ENCODE measurements at regions not wholly inside any gene's neighbourhood (a gene's known extent, or its start where the extent isn't known, plus 50 kb on each side); places are given as distances from the start of the nearest gene placed in this dataset.

DNA sequence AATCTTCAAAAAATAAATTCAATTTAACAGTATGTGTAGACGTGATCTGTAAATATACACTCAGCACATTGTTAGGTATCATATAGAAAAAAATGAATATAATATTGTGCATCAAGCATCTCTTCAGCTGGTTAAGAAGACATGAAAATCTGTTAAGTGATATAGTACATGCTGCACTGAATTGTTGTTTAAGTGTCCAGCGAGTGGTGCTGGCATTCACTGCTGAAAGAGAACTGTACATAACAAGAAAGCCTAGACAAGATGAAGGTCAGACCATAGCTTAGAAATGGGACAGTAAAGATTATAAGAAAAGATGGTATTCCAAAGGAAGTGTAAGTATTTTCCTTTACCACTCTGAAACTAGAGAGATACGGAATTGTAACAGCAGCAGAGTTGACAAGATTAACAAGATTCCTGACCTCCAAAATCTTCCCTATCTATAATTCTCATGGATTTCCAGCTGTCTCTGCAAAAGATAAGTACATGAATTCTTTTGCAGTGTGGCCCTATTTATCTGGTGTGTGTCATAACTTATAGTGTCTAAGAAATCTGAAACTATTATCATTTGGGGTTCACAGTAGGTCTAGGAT, 198.6 kb downstream of the FLRT2 start:
- no peaks in the 10 kb centered on the region for H3K36me3 ChIP-seq (ENCODE audit: insufficient read depth)
- peaks cover 6% of the 10 kb centered on the region; the same call in 1 of the 2 replicates for H3K4me1 ChIP-seq (ENCODE audit: insufficient read depth)
- H3F3A ChIP-seq (replicated peaks; ENCODE audit: low read depth), result no peaks in the 10 kb centered on the region
- Mint-ChIP-seq H3K27ac (no peak overlapping the region), H3K4me1 (peaks cover 15% of the 10 kb centered on the region; the same call in 2 of the 3 replicates), H3K9me3 (no peaks in the 10 kb centered on the region), H3K4me3 (no peak overlapping the region), H3K36me3 (ENCODE audit: low read depth) (no peaks in the 10 kb centered on the region), H3K27me3 (ENCODE audit: insufficient read depth, low read depth, poor library complexity) (peaks cover 2% of the 10 kb centered on the region)
- H2AFZ ChIP-seq, result no peak overlapping the region
- ATAC-seq, result no peak
- no peaks in the 10 kb centered on the region for H3K79me2 ChIP-seq (replicated peaks; ENCODE audit: insufficient read depth)
- no peak overlapping the region for H3K4me2 ChIP-seq
- TF ChIP-seq POLR2AphosphoS5 (IDR thresholded peaks at IDR 0.05; ENCODE audit: low read depth) (no peak), ZNF114 (CRISPR knock-in tag; IDR thresholded peaks at IDR 0.05) (no peak), JUNB (IDR thresholded peaks at IDR 0.05; ENCODE audit: unreplicated experiment) (no peak), EZH2 (IDR thresholded peaks at IDR 0.05; ENCODE audit: low read depth, unreplicated experiment) (no peak), NANOG (IDR thresholded peaks at IDR 0.05; ENCODE audit: borderline replicate concordance) (no peak), CREB1 (CRISPR knock-in tag; IDR thresholded peaks at IDR 0.05; ENCODE audit: low read depth) (no peak), EZH2phosphoT487 (IDR thresholded peaks at IDR 0.05; ENCODE audit: unreplicated experiment) (no peak), STAT1 (IDR thresholded peaks at IDR 0.05; ENCODE audit: unreplicated experiment) (no peak), ZNF331 (CRISPR knock-in tag; IDR thresholded peaks at IDR 0.05; ENCODE audit: low read depth) (no peak)
- TF ChIP-seq, protein P1, sequence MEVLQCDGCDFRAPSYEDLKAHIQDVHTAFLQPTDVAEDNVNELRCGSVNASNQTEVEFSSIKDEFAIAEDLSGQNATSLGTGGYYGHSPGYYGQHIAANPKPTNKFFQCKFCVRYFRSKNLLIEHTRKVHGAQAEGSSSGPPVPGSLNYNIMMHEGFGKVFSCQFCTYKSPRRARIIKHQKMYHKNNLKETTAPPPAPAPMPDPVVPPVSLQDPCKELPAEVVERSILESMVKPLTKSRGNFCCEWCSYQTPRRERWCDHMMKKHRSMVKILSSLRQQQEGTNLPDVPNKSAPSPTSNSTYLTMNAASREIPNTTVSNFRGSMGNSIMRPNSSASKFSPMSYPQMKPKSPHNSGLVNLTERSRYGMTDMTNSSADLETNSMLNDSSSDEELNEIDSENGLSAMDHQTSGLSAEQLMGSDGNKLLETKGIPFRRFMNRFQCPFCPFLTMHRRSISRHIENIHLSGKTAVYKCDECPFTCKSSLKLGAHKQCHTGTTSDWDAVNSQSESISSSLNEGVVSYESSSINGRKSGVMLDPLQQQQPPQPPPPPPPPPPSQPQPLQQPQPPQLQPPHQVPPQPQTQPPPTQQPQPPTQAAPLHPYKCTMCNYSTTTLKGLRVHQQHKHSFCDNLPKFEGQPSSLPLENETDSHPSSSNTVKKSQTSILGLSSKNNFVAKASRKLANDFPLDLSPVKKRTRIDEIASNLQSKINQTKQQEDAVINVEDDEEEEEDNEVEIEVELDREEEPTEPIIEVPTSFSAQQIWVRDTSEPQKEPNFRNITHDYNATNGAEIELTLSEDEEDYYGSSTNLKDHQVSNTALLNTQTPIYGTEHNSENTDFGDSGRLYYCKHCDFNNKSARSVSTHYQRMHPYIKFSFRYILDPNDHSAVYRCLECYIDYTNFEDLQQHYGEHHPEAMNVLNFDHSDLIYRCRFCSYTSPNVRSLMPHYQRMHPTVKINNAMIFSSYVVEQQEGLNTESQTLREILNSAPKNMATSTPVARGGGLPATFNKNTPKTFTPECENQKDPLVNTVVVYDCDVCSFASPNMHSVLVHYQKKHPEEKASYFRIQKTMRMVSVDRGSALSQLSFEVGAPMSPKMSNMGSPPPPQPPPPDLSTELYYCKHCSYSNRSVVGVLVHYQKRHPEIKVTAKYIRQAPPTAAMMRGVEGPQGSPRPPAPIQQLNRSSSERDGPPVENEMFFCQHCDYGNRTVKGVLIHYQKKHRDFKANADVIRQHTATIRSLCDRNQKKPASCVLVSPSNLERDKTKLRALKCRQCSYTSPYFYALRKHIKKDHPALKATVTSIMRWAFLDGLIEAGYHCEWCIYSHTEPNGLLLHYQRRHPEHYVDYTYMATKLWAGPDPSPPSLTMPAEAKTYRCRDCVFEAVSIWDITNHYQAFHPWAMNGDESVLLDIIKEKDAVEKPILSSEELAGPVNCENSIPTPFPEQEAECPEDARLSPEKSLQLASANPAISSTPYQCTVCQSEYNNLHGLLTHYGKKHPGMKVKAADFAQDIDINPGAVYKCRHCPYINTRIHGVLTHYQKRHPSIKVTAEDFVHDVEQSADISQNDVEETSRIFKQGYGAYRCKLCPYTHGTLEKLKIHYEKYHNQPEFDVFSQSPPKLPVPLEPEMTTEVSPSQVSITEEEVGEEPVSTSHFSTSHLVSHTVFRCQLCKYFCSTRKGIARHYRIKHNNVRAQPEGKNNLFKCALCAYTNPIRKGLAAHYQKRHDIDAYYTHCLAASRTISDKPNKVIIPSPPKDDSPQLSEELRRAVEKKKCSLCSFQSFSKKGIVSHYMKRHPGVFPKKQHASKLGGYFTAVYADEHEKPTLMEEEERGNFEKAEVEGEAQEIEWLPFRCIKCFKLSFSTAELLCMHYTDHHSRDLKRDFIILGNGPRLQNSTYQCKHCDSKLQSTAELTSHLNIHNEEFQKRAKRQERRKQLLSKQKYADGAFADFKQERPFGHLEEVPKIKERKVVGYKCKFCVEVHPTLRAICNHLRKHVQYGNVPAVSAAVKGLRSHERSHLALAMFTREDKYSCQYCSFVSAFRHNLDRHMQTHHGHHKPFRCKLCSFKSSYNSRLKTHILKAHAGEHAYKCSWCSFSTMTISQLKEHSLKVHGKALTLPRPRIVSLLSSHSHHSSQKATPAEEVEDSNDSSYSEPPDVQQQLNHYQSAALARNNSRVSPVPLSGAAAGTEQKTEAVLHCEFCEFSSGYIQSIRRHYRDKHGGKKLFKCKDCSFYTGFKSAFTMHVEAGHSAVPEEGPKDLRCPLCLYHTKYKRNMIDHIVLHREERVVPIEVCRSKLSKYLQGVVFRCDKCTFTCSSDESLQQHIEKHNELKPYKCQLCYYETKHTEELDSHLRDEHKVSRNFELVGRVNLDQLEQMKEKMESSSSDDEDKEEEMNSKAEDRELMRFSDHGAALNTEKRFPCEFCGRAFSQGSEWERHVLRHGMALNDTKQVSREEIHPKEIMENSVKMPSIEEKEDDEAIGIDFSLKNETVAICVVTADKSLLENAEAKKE (CRISPR knock-in tag; IDR thresholded peaks at IDR 0.05), result no peak
- TF ChIP-seq, protein P2, sequence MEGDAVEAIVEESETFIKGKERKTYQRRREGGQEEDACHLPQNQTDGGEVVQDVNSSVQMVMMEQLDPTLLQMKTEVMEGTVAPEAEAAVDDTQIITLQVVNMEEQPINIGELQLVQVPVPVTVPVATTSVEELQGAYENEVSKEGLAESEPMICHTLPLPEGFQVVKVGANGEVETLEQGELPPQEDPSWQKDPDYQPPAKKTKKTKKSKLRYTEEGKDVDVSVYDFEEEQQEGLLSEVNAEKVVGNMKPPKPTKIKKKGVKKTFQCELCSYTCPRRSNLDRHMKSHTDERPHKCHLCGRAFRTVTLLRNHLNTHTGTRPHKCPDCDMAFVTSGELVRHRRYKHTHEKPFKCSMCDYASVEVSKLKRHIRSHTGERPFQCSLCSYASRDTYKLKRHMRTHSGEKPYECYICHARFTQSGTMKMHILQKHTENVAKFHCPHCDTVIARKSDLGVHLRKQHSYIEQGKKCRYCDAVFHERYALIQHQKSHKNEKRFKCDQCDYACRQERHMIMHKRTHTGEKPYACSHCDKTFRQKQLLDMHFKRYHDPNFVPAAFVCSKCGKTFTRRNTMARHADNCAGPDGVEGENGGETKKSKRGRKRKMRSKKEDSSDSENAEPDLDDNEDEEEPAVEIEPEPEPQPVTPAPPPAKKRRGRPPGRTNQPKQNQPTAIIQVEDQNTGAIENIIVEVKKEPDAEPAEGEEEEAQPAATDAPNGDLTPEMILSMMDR (conservative IDR thresholded peaks at IDR 0.05; ENCODE audit: low read depth in 2 of 2), result no peak
- TF ChIP-seq, protein P3, sequence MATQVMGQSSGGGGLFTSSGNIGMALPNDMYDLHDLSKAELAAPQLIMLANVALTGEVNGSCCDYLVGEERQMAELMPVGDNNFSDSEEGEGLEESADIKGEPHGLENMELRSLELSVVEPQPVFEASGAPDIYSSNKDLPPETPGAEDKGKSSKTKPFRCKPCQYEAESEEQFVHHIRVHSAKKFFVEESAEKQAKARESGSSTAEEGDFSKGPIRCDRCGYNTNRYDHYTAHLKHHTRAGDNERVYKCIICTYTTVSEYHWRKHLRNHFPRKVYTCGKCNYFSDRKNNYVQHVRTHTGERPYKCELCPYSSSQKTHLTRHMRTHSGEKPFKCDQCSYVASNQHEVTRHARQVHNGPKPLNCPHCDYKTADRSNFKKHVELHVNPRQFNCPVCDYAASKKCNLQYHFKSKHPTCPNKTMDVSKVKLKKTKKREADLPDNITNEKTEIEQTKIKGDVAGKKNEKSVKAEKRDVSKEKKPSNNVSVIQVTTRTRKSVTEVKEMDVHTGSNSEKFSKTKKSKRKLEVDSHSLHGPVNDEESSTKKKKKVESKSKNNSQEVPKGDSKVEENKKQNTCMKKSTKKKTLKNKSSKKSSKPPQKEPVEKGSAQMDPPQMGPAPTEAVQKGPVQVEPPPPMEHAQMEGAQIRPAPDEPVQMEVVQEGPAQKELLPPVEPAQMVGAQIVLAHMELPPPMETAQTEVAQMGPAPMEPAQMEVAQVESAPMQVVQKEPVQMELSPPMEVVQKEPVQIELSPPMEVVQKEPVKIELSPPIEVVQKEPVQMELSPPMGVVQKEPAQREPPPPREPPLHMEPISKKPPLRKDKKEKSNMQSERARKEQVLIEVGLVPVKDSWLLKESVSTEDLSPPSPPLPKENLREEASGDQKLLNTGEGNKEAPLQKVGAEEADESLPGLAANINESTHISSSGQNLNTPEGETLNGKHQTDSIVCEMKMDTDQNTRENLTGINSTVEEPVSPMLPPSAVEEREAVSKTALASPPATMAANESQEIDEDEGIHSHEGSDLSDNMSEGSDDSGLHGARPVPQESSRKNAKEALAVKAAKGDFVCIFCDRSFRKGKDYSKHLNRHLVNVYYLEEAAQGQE (IDR thresholded peaks at IDR 0.05; ENCODE audit: unreplicated experiment), result no peak
- TF ChIP-seq, protein P4, sequence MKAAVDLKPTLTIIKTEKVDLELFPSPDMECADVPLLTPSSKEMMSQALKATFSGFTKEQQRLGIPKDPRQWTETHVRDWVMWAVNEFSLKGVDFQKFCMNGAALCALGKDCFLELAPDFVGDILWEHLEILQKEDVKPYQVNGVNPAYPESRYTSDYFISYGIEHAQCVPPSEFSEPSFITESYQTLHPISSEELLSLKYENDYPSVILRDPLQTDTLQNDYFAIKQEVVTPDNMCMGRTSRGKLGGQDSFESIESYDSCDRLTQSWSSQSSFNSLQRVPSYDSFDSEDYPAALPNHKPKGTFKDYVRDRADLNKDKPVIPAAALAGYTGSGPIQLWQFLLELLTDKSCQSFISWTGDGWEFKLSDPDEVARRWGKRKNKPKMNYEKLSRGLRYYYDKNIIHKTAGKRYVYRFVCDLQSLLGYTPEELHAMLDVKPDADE (IDR thresholded peaks at IDR 0.05), result no peak
- H3K9me2 ChIP-seq (ENCODE audit: insufficient read depth), result 0 out of 2 replicates have a peak, but pooled peaks cover 4% of the 10 kb centered on the region
- no peaks in the 10 kb centered on the region for H3K27me3 ChIP-seq (ENCODE audit: insufficient read depth)
- no peak overlapping the region for H3K4me3 ChIP-seq
- no peaks in the 10 kb centered on the region for H4K20me1 ChIP-seq (replicated peaks; ENCODE audit: insufficient read depth)
- no peak overlapping the region for H3K27ac ChIP-seq (ENCODE audit: low read depth)
- DNase-seq (ENCODE audit: low spot score), result no peak

All from GM23338 (cell line).